ENCODE measurements at regions not wholly inside any gene's neighbourhood (a gene's known extent, or its start where the extent isn't known, plus 50 kb on each side); places are given as distances from the start of the nearest gene placed in this dataset.
A peak's percentile ranks its signal among the peaks of the same experiment; 100 is the strongest.

DNA sequence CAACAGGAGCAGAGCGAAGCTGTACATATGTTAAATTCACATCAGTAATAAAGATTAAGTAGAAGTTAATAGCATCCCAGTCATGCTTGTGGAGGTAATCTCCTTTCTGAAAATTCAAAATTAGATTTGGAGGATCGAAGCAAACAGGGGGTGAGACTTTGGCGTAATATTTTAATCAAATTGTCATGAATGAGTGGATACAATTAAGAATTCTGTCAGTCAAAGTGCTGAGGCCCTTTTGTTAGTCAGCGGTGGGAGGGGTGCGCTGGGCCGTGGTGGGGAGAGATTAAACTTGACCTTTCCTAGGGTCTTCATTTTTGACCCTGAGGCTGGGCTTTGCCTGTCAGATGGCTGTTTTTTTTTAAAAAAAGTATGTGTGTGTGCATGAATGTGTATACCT, 226.7 kb downstream of the VRK1 start:
- 78% methylated on average over 4 of the region's 6 CpGs for WGBS (ENCODE audit: insufficient coverage)
- H3K4me3 ChIP-seq (ENCODE audit: low read depth, low read length) = no peak overlapping the region
- no peak for DNase-seq (ENCODE audit: low read depth in 4 of 6, low spot score in 6 of 6)
- H3K27me3 ChIP-seq (ENCODE audit: control insufficient read depth, insufficient read depth, low read length) = no peaks in the 10 kb centered on the region
- H3K27ac ChIP-seq (ENCODE audit: low read depth, low read length) = no peak overlapping the region
- no peaks in the 10 kb centered on the region for H3K9me3 ChIP-seq (ENCODE audit: control insufficient read depth, insufficient read depth, low read length)
- peaks cover 7% of the 10 kb centered on the region for H3K4me1 ChIP-seq (ENCODE audit: control insufficient read depth, insufficient read depth, low read length)
- no peaks in the 10 kb centered on the region for H3K36me3 ChIP-seq (ENCODE audit: control insufficient read depth, insufficient read depth, low read length)

GRCh38 chr14:97024300-97024699, 227.1 kb downstream of the VRK1 start:
- H3K27me3 ChIP-seq (ENCODE audit: control insufficient read depth, insufficient read depth, low read length) = no peaks in the 10 kb centered on the region
- WGBS (ENCODE audit: insufficient coverage) = 98% methylated on average over 4 of the region's 7 CpGs
- H3K9me3 ChIP-seq (ENCODE audit: control insufficient read depth, insufficient read depth, low read length) = no peaks in the 10 kb centered on the region
- no peak overlapping the region for H3K4me3 ChIP-seq (ENCODE audit: low read depth, low read length)
- no peaks in the 10 kb centered on the region for H3K36me3 ChIP-seq (ENCODE audit: control insufficient read depth, insufficient read depth, low read length)
- DNase-seq (ENCODE audit: low read depth in 4 of 6, low spot score in 6 of 6) = no peak
- H3K27ac ChIP-seq (ENCODE audit: low read depth, low read length) = no peak overlapping the region
- peaks cover 7% of the 10 kb centered on the region for H3K4me1 ChIP-seq (ENCODE audit: control insufficient read depth, insufficient read depth, low read length)

- no peaks in the 10 kb centered on the region for H3K36me3 ChIP-seq (ENCODE audit: control insufficient read depth, insufficient read depth, low read length)
- H3K27me3 ChIP-seq (ENCODE audit: control insufficient read depth, insufficient read depth, low read length) = no peaks in the 10 kb centered on the region
- H3K4me1 ChIP-seq (ENCODE audit: control insufficient read depth, insufficient read depth, low read length) = peaks cover 7% of the 10 kb centered on the region
- WGBS (ENCODE audit: insufficient coverage) = 30% methylated on average over 14 of the region's 16 CpGs
- peak in 1 of 6 donors; percentile 83 for DNase-seq (ENCODE audit: low read depth in 4 of 6, low spot score in 6 of 6)
- H3K4me3 ChIP-seq (ENCODE audit: low read depth, low read length) = no peak overlapping the region
- H3K9me3 ChIP-seq (ENCODE audit: control insufficient read depth, insufficient read depth, low read length) = no peaks in the 10 kb centered on the region
- no peak overlapping the region for H3K27ac ChIP-seq (ENCODE audit: low read depth, low read length)
Observed at GRCh38 chr14:97025722-97026121, 228.5 kb downstream of the VRK1 start.

GRCh38 chr14:97027256-97027999, 230.2 kb downstream of the VRK1 start:
- no peaks in the 10 kb centered on the region for H3K27me3 ChIP-seq (ENCODE audit: control insufficient read depth, insufficient read depth, low read length)
- no peak overlapping the region for H3K27ac ChIP-seq (ENCODE audit: low read depth, low read length)
- H3K36me3 ChIP-seq (ENCODE audit: control insufficient read depth, insufficient read depth, low read length) = no peaks in the 10 kb centered on the region
- 51% methylated on average over 8 of the region's 12 CpGs for WGBS (ENCODE audit: insufficient coverage)
- no peak overlapping the region for H3K4me3 ChIP-seq (ENCODE audit: low read depth, low read length)
- no peak for DNase-seq (ENCODE audit: low read depth in 4 of 6, low spot score in 6 of 6)
- H3K9me3 ChIP-seq (ENCODE audit: control insufficient read depth, insufficient read depth, low read length) = no peaks in the 10 kb centered on the region
- peaks cover 7% of the 10 kb centered on the region for H3K4me1 ChIP-seq (ENCODE audit: control insufficient read depth, insufficient read depth, low read length)

GRCh38 chr14:97028382-97028781, 231.2 kb downstream of the VRK1 start:
- Histone ChIP-seq H3K36me3 (ENCODE audit: control insufficient read depth, insufficient read depth, low read length) (no peaks in the 10 kb centered on the region), H3K9me3 (ENCODE audit: control insufficient read depth, insufficient read depth, low read length) (no peaks in the 10 kb centered on the region), H3K27ac (ENCODE audit: low read depth, low read length) (no peak overlapping the region), H3K4me3 (ENCODE audit: low read depth, low read length) (no peak overlapping the region), H3K27me3 (ENCODE audit: control insufficient read depth, insufficient read depth, low read length) (peaks cover 4% of the 10 kb centered on the region), H3K4me1 (ENCODE audit: control insufficient read depth, insufficient read depth, low read length) (peaks cover 14% of the 10 kb centered on the region)
- DNase-seq (ENCODE audit: low read depth in 4 of 6, low spot score in 6 of 6) = no peak
- no CpG with 5 or more reads among the region's 1 CpG for WGBS (ENCODE audit: insufficient coverage)

DNA sequence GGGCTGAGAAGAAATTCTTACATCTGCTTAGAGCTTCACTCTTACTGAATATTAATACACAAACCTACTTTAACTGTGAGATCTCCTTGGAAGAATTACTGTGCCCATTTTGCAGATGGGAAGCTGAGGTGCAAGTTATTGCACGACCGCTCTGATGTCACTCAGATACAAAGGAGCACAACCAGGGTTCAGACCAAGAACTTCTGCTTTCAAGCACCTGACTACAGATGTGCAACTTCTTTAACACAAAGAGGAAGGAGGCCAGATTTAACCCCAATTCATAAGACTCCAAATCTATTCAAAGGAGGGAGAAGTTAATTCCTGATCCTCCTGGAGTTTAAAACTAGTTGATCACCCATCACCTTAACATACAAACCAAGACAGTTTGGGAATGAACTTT, 232.6 kb downstream of the VRK1 start:
- Histone ChIP-seq H3K27ac (ENCODE audit: low read depth, low read length) (no peak overlapping the region), H3K4me1 (ENCODE audit: control insufficient read depth, insufficient read depth, low read length) (peaks cover 21% of the 10 kb centered on the region), H3K36me3 (ENCODE audit: control insufficient read depth, insufficient read depth, low read length) (no peaks in the 10 kb centered on the region), H3K27me3 (ENCODE audit: control insufficient read depth, insufficient read depth, low read length) (peaks cover 8% of the 10 kb centered on the region), H3K4me3 (ENCODE audit: low read depth, low read length) (no peak overlapping the region), H3K9me3 (ENCODE audit: control insufficient read depth, insufficient read depth, low read length) (no peaks in the 10 kb centered on the region)
- WGBS (ENCODE audit: insufficient coverage) = no CpG with 5 or more reads among the region's 2 CpGs
- no peak for DNase-seq (ENCODE audit: low read depth in 4 of 6, low spot score in 6 of 6)

DNA sequence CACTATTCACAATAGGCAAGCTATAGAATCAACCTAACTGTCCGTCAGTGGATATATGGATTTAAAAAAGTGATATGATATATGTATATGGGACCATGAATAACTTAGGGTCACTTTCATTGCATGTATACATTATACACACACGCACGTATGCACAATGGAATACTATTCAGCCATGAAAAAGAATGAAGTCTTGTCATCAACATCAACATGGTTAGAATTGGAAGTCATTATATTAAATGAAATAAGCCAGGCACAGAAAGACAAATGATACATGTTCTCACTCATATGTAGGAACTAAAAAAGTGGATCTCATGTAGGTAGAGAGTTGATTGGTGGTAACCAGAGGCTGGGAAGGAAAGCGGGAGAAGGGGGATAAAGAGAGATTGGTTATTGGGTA, 234.3 kb downstream of the VRK1 start:
- Histone ChIP-seq H3K36me3 (ENCODE audit: control insufficient read depth, insufficient read depth, low read length) (no peaks in the 10 kb centered on the region), H3K9me3 (ENCODE audit: control insufficient read depth, insufficient read depth, low read length) (no peaks in the 10 kb centered on the region), H3K4me1 (ENCODE audit: control insufficient read depth, insufficient read depth, low read length) (peaks cover 14% of the 10 kb centered on the region), H3K27me3 (ENCODE audit: control insufficient read depth, insufficient read depth, low read length) (peaks cover 8% of the 10 kb centered on the region), H3K4me3 (ENCODE audit: low read depth, low read length) (no peak overlapping the region), H3K27ac (ENCODE audit: low read depth, low read length) (no peak overlapping the region)
- no CpG with 5 or more reads among the region's 4 CpGs for WGBS (ENCODE audit: insufficient coverage)
- DNase-seq (ENCODE audit: low read depth in 4 of 6, low spot score in 6 of 6) = no peak

DNA sequence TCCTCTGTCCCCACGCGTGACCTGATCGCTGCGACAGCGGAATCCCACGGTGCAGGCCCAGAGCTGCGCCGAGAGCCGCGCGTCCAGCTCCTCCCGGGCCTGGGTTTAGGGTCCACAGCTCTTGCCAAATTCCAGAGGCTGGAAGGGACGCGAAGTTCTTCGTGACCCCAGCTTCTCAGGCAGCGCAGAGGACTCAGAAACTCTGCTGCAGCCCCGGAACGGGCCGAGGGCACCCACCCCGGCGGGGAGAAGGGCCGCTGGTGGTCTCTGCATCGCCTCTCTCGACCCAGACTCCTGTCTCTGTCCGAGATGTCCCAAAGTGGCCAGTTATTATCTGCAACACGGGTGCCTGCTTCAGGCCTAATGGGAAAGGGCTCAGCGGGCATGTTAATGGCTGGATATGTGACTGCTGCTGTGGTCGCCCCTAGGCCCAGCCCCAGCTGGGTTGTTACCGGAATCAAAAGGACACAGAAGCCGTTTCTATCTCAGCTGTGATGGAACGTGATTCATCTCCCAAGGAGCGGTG, 236.4 kb downstream of the VRK1 start:
- DNase-seq (ENCODE audit: low read depth in 4 of 6, low spot score in 6 of 6) = peak in 1 of 6 donors; percentile 26
- Histone ChIP-seq H3K9me3 (ENCODE audit: control insufficient read depth, insufficient read depth, low read length) (no peaks in the 10 kb centered on the region), H3K4me1 (ENCODE audit: control insufficient read depth, insufficient read depth, low read length) (peaks cover 14% of the 10 kb centered on the region), H3K27ac (ENCODE audit: low read depth, low read length) (no peak overlapping the region), H3K36me3 (ENCODE audit: control insufficient read depth, insufficient read depth, low read length) (no peaks in the 10 kb centered on the region), H3K27me3 (ENCODE audit: control insufficient read depth, insufficient read depth, low read length) (peaks cover 8% of the 10 kb centered on the region), H3K4me3 (ENCODE audit: low read depth, low read length) (no peak overlapping the region)
- WGBS (ENCODE audit: insufficient coverage) = 24% methylated on average over 32 of the region's 32 CpGs

DNA sequence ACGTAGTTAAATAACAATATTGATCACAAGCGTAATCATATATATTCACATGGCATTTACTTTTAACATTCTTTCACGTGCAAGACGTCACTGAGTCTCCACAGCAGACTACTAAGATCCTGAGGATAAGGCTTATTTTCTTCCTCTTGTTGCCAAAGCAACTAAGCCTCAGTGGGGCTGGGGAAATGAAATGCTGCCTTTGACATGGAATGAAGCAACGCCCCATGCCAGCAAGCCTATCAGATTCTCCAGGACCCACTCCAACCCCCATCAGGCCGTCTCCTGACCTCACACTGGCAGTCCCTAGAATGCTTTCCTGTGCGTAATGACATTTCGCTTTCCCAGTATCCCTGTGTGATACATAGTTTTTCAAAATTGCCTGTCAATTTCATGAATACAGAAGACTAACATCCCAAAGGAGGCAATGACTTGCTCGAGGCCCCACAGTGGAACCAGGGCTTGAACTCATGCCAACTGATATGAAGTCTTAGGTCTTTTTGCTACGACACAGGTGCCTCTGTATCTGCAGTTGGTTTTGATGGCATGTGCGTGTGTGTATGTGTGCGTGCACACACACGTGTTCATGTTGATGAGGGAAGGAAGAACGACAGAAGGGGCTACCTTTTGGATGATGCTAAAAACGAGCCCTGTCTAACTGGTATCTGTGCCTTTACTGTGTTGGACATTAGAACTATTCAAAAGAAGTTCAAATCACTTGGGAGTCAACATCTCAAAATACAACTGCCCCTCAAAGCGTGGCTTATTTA, 239.1 kb downstream of the VRK1 start:
- 75% methylated on average over 12 of the region's 16 CpGs for WGBS (ENCODE audit: insufficient coverage)
- Histone ChIP-seq H3K4me1 (ENCODE audit: control insufficient read depth, insufficient read depth, low read length) (peaks cover 14% of the 10 kb centered on the region), H3K36me3 (ENCODE audit: control insufficient read depth, insufficient read depth, low read length) (no peaks in the 10 kb centered on the region), H3K27me3 (ENCODE audit: control insufficient read depth, insufficient read depth, low read length) (peaks cover 8% of the 10 kb centered on the region), H3K4me3 (ENCODE audit: low read depth, low read length) (no peak overlapping the region), H3K9me3 (ENCODE audit: control insufficient read depth, insufficient read depth, low read length) (peaks cover 3% of the 10 kb centered on the region), H3K27ac (ENCODE audit: low read depth, low read length) (no peak overlapping the region)
- peak in 1 of 6 donors; percentile 58 for DNase-seq (ENCODE audit: low read depth in 4 of 6, low spot score in 6 of 6)

Measured in spinal cord (tissue), 9 donors.